Nephron (organoid): ENCODE measurements at regions not wholly inside any gene's neighbourhood (a gene's known extent, or its start where the extent isn't known, plus 50 kb on each side); places are given as distances from the start of the nearest gene placed in this dataset.
A peak's percentile ranks its signal among the peaks of the same experiment; 100 is the strongest.

Experiments used
- H3K27ac Mint-ChIP-seq, 3 experiments: 2 replicates each; pipeline ENCODE4 v1.8.0; 2020; ENCODE audit warnings: mixed read lengths in 3 of 3, mild to moderate bottlenecking in 2 of 3, moderate library complexity in 1 of 3
- H3K27me3 Mint-ChIP-seq: 2 replicates; pipeline ENCODE4 v1.8.0; 2021; ENCODE audit warnings: low read depth, mild to moderate bottlenecking, moderate library complexity, mixed read lengths
- H3K36me3 Mint-ChIP-seq: 2 replicates; pipeline ENCODE4 v1.8.0; 2020; ENCODE audit warnings: low read depth, mixed read lengths
- H3K4me1 Mint-ChIP-seq: 2 replicates; pipeline ENCODE4 v1.8.0; 2020; ENCODE audit warnings: mixed read lengths
- H3K4me3 Mint-ChIP-seq, 3 experiments: 2 replicates each; pipeline ENCODE4 v1.8.0; 2020; ENCODE audit warnings: mild to moderate bottlenecking in 3 of 3, mixed read lengths in 3 of 3, moderate library complexity in 2 of 3
- H3K9me3 Mint-ChIP-seq: 2 replicates; pipeline ENCODE4 v1.8.0; 2020; ENCODE audit warnings: mixed read lengths
- CTCF ChIP-seq, 3 experiments: fragments of 200-600 bp; sonication (generic); IDR thresholded peaks; one replicate each; pipeline ENCODE4 v1.5.0; 2021; ENCODE audit warnings: antibody characterized with exemption in 3 of 3; ENCODE audit not compliant: unreplicated experiment in 3 of 3

DNA sequence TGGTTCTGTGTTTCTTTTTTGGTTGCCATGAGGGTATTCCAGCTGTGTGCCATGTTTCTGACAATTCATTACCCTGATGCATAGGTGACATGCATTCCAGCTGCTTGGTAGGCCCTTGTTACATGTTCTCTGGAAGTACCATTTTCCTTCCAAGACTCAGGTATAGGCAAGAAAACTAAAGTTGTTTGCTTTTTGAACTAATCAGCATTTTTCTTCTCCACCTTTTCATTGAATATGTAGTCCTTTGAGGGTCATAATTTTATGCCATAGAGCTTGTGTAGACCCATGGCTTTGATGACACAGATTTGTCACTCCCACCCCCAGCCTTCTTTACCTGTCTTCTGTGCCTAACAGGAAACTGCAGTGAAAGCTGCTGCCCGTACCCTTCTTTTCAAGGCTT is 339.2 kb downstream of the MED10 start:
- Mint-ChIP-seq H3K27me3 (peaks cover 16% of the 10 kb centered on the region), H3K27ac (no peak overlapping the region), H3K4me3 (no peak overlapping the region), H3K36me3 (no peaks in the 10 kb centered on the region), H3K9me3 (no peaks in the 10 kb centered on the region), H3K4me1 (no peaks in the 10 kb centered on the region)
- no peak for TF ChIP-seq CTCF (IDR thresholded peaks at IDR 0.05; ENCODE audit: unreplicated experiment in 3 of 3)

- Mint-ChIP-seq H3K4me3 (no peak overlapping the region), H3K27me3 (peaks cover 9% of the 10 kb centered on the region), H3K4me1 (no peaks in the 10 kb centered on the region), H3K9me3 (no peaks in the 10 kb centered on the region), H3K36me3 (no peaks in the 10 kb centered on the region), H3K27ac (no peak overlapping the region)
- no peak for TF ChIP-seq CTCF (IDR thresholded peaks at IDR 0.05; ENCODE audit: unreplicated experiment in 3 of 3)
Measured at GRCh38 chr5:6036006-6036405, 342.3 kb downstream of the MED10 start.

- H3K4me3 Mint-ChIP-seq = no peak overlapping the region
- no peaks in the 10 kb centered on the region for H3K36me3 Mint-ChIP-seq
- peaks cover 8% of the 10 kb centered on the region for H3K4me1 Mint-ChIP-seq
- no peaks in the 10 kb centered on the region for H3K9me3 Mint-ChIP-seq
- TF ChIP-seq CTCF (IDR thresholded peaks at IDR 0.05; ENCODE audit: unreplicated experiment in 3 of 3) = no peak
- H3K27ac Mint-ChIP-seq = no peak overlapping the region
- no peaks in the 10 kb centered on the region for H3K27me3 Mint-ChIP-seq
Measured at GRCh38 chr5:6029811-6030271, 348.5 kb downstream of the MED10 start.

DNA sequence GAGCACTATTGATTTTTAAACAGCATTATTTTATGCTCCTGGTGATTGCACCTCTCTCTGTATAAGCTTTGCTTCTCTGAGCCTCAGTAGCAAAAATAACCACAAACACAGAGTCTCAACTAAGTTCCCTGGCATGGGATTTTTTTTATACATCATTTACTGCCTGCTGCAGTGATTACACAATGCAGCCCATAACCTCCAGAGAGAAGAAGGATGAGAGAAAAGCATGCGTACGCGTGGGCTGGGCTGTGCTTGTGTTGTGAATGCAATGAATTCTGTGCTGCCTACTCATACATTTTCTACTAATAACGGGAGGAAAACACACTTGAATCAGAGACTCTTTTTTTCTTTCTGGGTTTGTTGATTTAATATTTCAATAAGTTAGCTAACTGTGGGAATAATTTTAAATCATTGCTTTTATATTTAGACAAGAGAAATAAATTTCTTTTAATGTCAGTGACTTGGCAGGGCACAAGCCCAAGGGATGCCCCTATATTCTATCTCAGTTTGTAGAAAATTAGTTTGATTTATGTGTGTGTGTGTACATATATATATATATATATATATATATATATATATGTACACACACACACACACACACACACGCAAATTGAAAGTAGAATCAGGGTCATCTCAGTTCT is 351.5 kb downstream of the MED10 start:
- Mint-ChIP-seq H3K4me3 (no peak overlapping the region), H3K36me3 (no peaks in the 10 kb centered on the region), H3K9me3 (no peaks in the 10 kb centered on the region), H3K4me1 (peaks cover 8% of the 10 kb centered on the region), H3K27me3 (no peaks in the 10 kb centered on the region), H3K27ac (peak overlapping the region in 2 of 3 experiments; percentile 20 to 29)
- TF ChIP-seq CTCF (IDR thresholded peaks at IDR 0.05; ENCODE audit: unreplicated experiment in 3 of 3) = no peak

DNA sequence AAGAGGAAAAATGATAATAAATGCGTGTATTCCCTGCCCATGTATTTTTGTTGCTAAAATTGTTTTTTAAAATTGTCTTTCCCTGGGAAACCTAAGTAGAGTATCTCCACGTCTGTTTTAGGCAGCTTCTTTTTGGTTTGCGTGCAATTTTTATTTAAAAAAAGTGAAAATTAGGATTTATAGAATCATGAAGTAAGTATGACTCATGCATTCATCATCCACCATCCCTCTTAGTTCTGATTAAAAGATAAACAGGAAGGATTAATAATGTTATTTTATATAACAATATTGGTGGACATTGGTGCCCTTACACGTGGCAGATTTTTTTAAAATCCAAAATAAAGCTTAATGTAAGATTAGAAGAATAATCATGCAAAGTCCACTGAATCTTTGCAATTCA is 358.7 kb downstream of the MED10 start:
- Mint-ChIP-seq H3K36me3 (no peaks in the 10 kb centered on the region), H3K4me3 (no peak overlapping the region), H3K27me3 (no peaks in the 10 kb centered on the region), H3K9me3 (no peaks in the 10 kb centered on the region), H3K27ac (no peak overlapping the region), H3K4me1 (no peaks in the 10 kb centered on the region)
- no peak for TF ChIP-seq CTCF (IDR thresholded peaks at IDR 0.05; ENCODE audit: unreplicated experiment in 3 of 3)

DNA sequence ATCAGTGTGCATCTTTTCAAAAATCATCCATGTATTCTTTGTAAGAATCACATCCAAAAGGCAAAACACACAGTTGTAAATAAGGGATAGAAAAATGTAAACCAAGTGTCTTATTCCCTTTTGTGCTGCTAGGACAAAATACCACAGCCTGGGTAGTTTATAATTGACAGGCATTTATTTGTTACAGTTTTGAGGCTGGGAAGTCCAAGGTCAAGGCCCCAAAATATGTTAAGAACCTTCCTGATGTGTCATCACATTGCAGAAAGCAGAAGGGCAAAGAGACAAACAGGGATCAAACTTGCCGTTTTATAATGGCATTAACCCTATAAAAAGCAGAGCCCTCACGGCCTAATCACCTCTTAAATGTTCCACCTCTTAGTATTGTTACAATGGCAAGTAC is 364.8 kb downstream of the MED10 start:
- Mint-ChIP-seq H3K4me3 (no peak overlapping the region), H3K27ac (no peak overlapping the region), H3K36me3 (no peaks in the 10 kb centered on the region), H3K4me1 (no peaks in the 10 kb centered on the region), H3K27me3 (peaks cover 1% of the 10 kb centered on the region), H3K9me3 (peaks cover 6% of the 10 kb centered on the region)
- no peak for TF ChIP-seq CTCF (IDR thresholded peaks at IDR 0.05; ENCODE audit: unreplicated experiment in 3 of 3)
